OCI-LY3 (cell line): ENCODE measurements at regions not wholly inside any gene's neighbourhood (a gene's known extent, or its start where the extent isn't known, plus 50 kb on each side); places are given as distances from the start of the nearest gene placed in this dataset.

Experiments used
- H2AFZ ChIP-seq: fragments of 200-600, 300-600 bp; shearing (Covaris generic); 2 replicates; pipeline ENCODE4 v1.6.0; 2014; ENCODE audit warnings: antibody characterized with exemption, low read depth, low read length
- H3K27ac ChIP-seq: fragments of 200-600, 300-600 bp; sonication (generic); 2 replicates; pipeline ENCODE4 v1.5.1; 2014; ENCODE audit warnings: mild to moderate bottlenecking, low read length, moderate library complexity, mixed read lengths
- H3K27me3 ChIP-seq: fragments of 200-600, 300-600 bp; sonication (generic); 2 replicates; pipeline ENCODE4 v1.6.1; 2014; ENCODE audit warnings: low read depth, low read length, mixed read lengths
- H3K36me3 ChIP-seq: fragments of 200-600, 300-600 bp; sonication (generic); replicated peaks from 2 replicates; pipeline ENCODE3; 2014; ENCODE audit warnings: low read depth, low read length, mixed read lengths
- H3K4me1 ChIP-seq: fragments of 300-600, 200-600 bp; sonication (generic); 2 replicates; pipeline ENCODE4 v1.6.1; 2014; ENCODE audit warnings: low read length, mixed read lengths
- H3K4me2 ChIP-seq: fragments of 200-600, 300-600 bp; sonication (generic); 2 replicates; pipeline ENCODE4 v1.6.1; 2014; ENCODE audit warnings: low read length, mixed read lengths
- H3K4me3 ChIP-seq: fragments of 300-600, 200-600 bp; sonication (generic); 2 replicates; pipeline ENCODE4 v1.5.1; 2014; ENCODE audit warnings: antibody characterized with exemption, mild to moderate bottlenecking, low read length, moderate library complexity
- H3K79me2 ChIP-seq: fragments of 300-600, 200-600 bp; shearing (Covaris generic); 2 replicates; pipeline ENCODE4 v1.6.1; 2014; ENCODE audit warnings: mild to moderate bottlenecking, low read length, mixed read lengths
- H3K9ac ChIP-seq: fragments of 300-600, 200-600 bp; shearing (Covaris generic); 2 replicates; pipeline ENCODE4 v1.6.0; 2014; ENCODE audit warnings: mild to moderate bottlenecking, low read length, moderate library complexity
- H3K9me3 ChIP-seq: fragments of 200-600, 300-600 bp; shearing (Covaris generic); 2 replicates; pipeline ENCODE4 v1.6.1; 2014; ENCODE audit warnings: low read length, mixed read lengths; ENCODE audit not compliant: insufficient read depth
- H4K20me1 ChIP-seq: fragments of 200-600, 300-600 bp; sonication (generic); 2 replicates; pipeline ENCODE4 v1.6.1; 2016; ENCODE audit warnings: low read length, mixed read lengths; ENCODE audit not compliant: insufficient read depth
- CTCF ChIP-seq: fragments of 200-600, 300-600 bp; sonication (generic); IDR thresholded peaks from 2 replicates; pipeline ENCODE4 v1.5.1; 2014; ENCODE audit warnings: antibody characterized with exemption, low read length, low read depth
- EZH2phosphoT487 ChIP-seq: fragments of 200-600 bp; shearing (Covaris generic); IDR thresholded peaks from 2 replicates; pipeline ENCODE4 v1.6.1; 2018; ENCODE audit warnings: antibody characterized with exemption, mixed run types, low read depth

- Histone ChIP-seq H3K27me3 (no peaks in the 10 kb centered on the region), H3K27ac (no peak overlapping the region), H2AFZ (no peak overlapping the region), H3K9ac (no peak overlapping the region), H3K79me2 (no peaks in the 10 kb centered on the region), H4K20me1 (no peaks in the 10 kb centered on the region), H3K4me2 (no peak overlapping the region), H3K36me3 (no peaks in the 10 kb centered on the region), H3K9me3 (no peaks in the 10 kb centered on the region), H3K4me3 (no peak overlapping the region), H3K4me1 (peaks cover 23% of the 10 kb centered on the region)
- TF ChIP-seq EZH2phosphoT487 = no peak
- TF ChIP-seq CTCF = no peak
Measured at GRCh38 chr3:152056073-152056472, 182.6 kb downstream of the SUCNR1 start.

DNA sequence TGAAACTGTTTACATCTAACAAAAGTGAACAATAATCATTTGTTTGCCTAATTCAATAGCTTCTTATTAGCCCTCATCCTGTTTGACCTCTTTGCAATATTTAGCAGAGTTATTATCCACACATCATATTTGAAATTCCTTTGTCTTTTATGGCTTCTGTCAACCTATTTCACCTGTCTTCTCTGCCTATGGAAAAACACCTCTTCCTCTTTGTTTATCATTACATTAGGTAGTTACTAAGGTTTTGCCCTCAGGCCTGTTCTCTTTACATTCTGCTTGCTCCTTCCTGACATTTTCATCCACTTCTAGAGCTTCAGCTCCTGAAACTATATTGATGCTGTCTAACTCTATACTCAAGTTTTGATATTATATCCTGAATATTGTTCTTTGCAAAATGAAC, 183.0 kb downstream of the SUCNR1 start:
- H3K27me3 ChIP-seq = no peaks in the 10 kb centered on the region

GRCh38 chr3:152056987-152057386, 183.5 kb downstream of the SUCNR1 start:
- no peaks in the 10 kb centered on the region for H3K27me3 ChIP-seq
- no peaks in the 10 kb centered on the region for H4K20me1 ChIP-seq
- H3K4me1 ChIP-seq = peaks cover 16% of the 10 kb centered on the region
- no peaks in the 10 kb centered on the region for H3K9me3 ChIP-seq
- H3K27ac ChIP-seq = no peak overlapping the region
- H3K9ac ChIP-seq = no peak overlapping the region
- TF ChIP-seq CTCF (no peak), EZH2phosphoT487 (no peak)
- H3K36me3 ChIP-seq = no peaks in the 10 kb centered on the region
- H3K4me2 ChIP-seq = no peak overlapping the region
- H2AFZ ChIP-seq = no peak overlapping the region
- no peaks in the 10 kb centered on the region for H3K79me2 ChIP-seq
- H3K4me3 ChIP-seq = no peak overlapping the region

More for the DNA sequence above, 183.0 kb downstream of the SUCNR1 start:
- Histone ChIP-seq H3K4me3 (no peak overlapping the region), H3K36me3 (no peaks in the 10 kb centered on the region), H3K9me3 (no peaks in the 10 kb centered on the region), H3K4me2 (no peak overlapping the region), H3K27ac (no peak overlapping the region), H3K9ac (no peak overlapping the region), H3K79me2 (no peaks in the 10 kb centered on the region), H3K4me1 (peaks cover 21% of the 10 kb centered on the region), H4K20me1 (no peaks in the 10 kb centered on the region), H2AFZ (no peak overlapping the region)
- TF ChIP-seq CTCF = no peak
- no peak for TF ChIP-seq EZH2phosphoT487

DNA sequence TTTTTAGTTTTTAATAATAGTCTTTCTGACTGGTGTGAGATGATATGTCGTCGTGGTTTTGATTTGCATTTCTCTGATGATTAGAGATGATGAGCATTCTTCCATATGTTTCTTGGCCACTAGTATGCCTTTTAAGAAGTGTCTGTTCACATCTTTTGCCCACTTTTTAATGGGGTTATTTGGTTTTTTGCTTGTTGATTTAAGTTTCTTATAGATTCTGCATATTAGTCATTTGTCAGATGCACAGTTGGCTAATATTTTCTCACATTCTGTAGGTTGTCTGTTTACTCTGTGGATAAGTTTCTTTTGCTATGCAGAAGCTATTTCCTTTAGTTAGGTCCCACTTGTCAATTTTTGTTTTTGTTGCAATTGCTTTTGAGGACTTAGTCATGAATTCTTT, 185.4 kb downstream of the SUCNR1 start:
- H4K20me1 ChIP-seq = no peaks in the 10 kb centered on the region
- H3K27me3 ChIP-seq = no peaks in the 10 kb centered on the region
- H3K36me3 ChIP-seq = no peaks in the 10 kb centered on the region
- no peak overlapping the region for H3K9ac ChIP-seq
- H3K9me3 ChIP-seq = no peaks in the 10 kb centered on the region
- peaks cover 10% of the 10 kb centered on the region for H3K4me1 ChIP-seq
- no peak overlapping the region for H3K4me3 ChIP-seq
- H2AFZ ChIP-seq = no peak overlapping the region
- TF ChIP-seq EZH2phosphoT487 (no peak), CTCF (no peak)
- H3K27ac ChIP-seq = no peak overlapping the region
- no peaks in the 10 kb centered on the region for H3K79me2 ChIP-seq
- no peak overlapping the region for H3K4me2 ChIP-seq
